SK-N-SH (cell line): ENCODE measurements at regions not wholly inside any gene's neighbourhood (a gene's known extent, or its start where the extent isn't known, plus 50 kb on each side); places are given as distances from the start of the nearest gene placed in this dataset.

Experiments used
- CTCF ChIA-PET: fragments of 300-600, 350-600 bp; formaldehyde crosslinking; extraction: SDS; loops from one replicate; lab custom pipeline; 2021; lab: Yijun Ruan, JAX
- POLR2A ChIA-PET: fragments of 350-600 bp; sonication (Branson Sonifier 250); formaldehyde crosslinking; extraction: SDS; loops from one replicate; lab custom pipeline; 2020; ENCODE audit warnings: antibody characterized with exemption, inconsistent platforms; lab: Yijun Ruan, JAX
- DNase-seq: peaks from one replicate; pipeline ENCODE4 v3.0.0; 2012
- H2AFZ ChIP-seq: fragments of 200-600 bp; sonication (generic); 2 replicates; pipeline ENCODE4 v1.8.1; 2016; ENCODE audit warnings: antibody characterized with exemption, mild to moderate bottlenecking, low read depth
- H3F3A ChIP-seq: fragments of 200-600 bp; sonication (generic); replicated peaks from 2 replicates; pipeline ENCODE3; 2016; ENCODE audit warnings: antibody characterized with exemption, mild to moderate bottlenecking; ENCODE audit not compliant: insufficient read depth
- H3K27ac ChIP-seq, 2 experiments: fragments of 200-500 bp in 1 of 2; fragments of 200-600 bp in 1 of 2; sonication (Bioruptor generic) in 1 of 2; sonication (generic), shearing (Covaris generic) in 1 of 2; 2 replicates each; pipeline versions ENCODE4 v1.5.1 to v1.6.1; 2014 to 2016; ENCODE audit warnings: low read depth in 2 of 2, inconsistent platforms in 1 of 2, low read length in 1 of 2, mild to moderate bottlenecking in 1 of 2, mixed read lengths in 1 of 2
- H3K27me3 ChIP-seq: fragments of 200-600 bp; sonication (generic), shearing (Covaris generic); 2 replicates; pipeline ENCODE4 v1.6.1; 2016; ENCODE audit warnings: mixed run types; ENCODE audit not compliant: insufficient read depth
- H3K36me3 ChIP-seq, 2 experiments: fragments of 200-500 bp in 1 of 2; fragments of 200-600 bp in 1 of 2; sonication (Bioruptor generic) in 1 of 2; sonication (generic) in 1 of 2; replicated peaks in 1 of 2; 2 replicates each; pipeline versions ENCODE3 to v1.5.1; 2014 to 2016; ENCODE audit warnings: low read length in 1 of 2, mild to moderate bottlenecking in 1 of 2; ENCODE audit not compliant: insufficient read depth in 2 of 2, control insufficient read depth in 1 of 2
- H3K4me1 ChIP-seq, 2 experiments: fragments of 200-500 bp in 1 of 2; fragments of 200-600 bp in 1 of 2; sonication (Bioruptor generic) in 1 of 2; sonication (generic), shearing (Covaris generic) in 1 of 2; 2 replicates each; pipeline versions ENCODE4 v1.5.1 to v1.6.1; 2014 to 2016; ENCODE audit warnings: low read depth in 1 of 2, low read length in 1 of 2, mixed run types in 1 of 2; ENCODE audit not compliant: insufficient read depth in 2 of 2, control insufficient read depth in 1 of 2
- H3K4me2 ChIP-seq: fragments of 200-600 bp; sonication (generic), shearing (Covaris generic); 2 replicates; pipeline ENCODE4 v1.6.1; 2017; ENCODE audit warnings: mixed run types
- H3K4me3 ChIP-seq, 2 experiments: fragments of 200-500 bp in 1 of 2; fragments of 200-600 bp in 1 of 2; sonication (Bioruptor generic) in 1 of 2; sonication (generic), shearing (Covaris generic) in 1 of 2; 2 replicates each; pipeline versions ENCODE4 v1.5.1 to v1.8.1; 2014 to 2016; ENCODE audit warnings: low read depth in 2 of 2, inconsistent platforms in 1 of 2, low read length in 1 of 2, mild to moderate bottlenecking in 1 of 2, mixed read lengths in 1 of 2, moderate library complexity in 1 of 2
- H3K79me2 ChIP-seq: fragments of 200-600 bp; sonication (generic); 2 replicates; pipeline ENCODE4 v1.8.1; 2017; ENCODE audit warnings: mild to moderate bottlenecking; ENCODE audit not compliant: insufficient read depth
- H3K9ac ChIP-seq: fragments of 200-600 bp; sonication (generic); 2 replicates; pipeline ENCODE4 v1.6.1; 2017; ENCODE audit warnings: mixed run types
- H3K9me2 ChIP-seq: fragments of 200-600 bp; sonication (generic); 2 replicates; pipeline ENCODE4 v1.6.1; 2017; ENCODE audit warnings: mixed run types
- H3K9me3 ChIP-seq: fragments of 200-600 bp; sonication (generic); 2 replicates; pipeline ENCODE4 v1.6.1; 2017; ENCODE audit warnings: mixed run types, mild to moderate bottlenecking, moderate library complexity
- H4K20me1 ChIP-seq: fragments of 200-600 bp; sonication (generic); 2 replicates; pipeline ENCODE4 v1.6.1; 2017; ENCODE audit warnings: mild to moderate bottlenecking, mixed run types; ENCODE audit not compliant: insufficient read depth
- ELF1 ChIP-seq: IDR thresholded peaks from 2 replicates; pipeline ENCODE4 v1.4.0; 2012
- EZH2phosphoT487 ChIP-seq: fragments of 200-600 bp; sonication (generic); IDR thresholded peaks from 2 replicates; pipeline ENCODE4 v1.6.1; 2017; ENCODE audit warnings: low read depth, mixed run types, mild to moderate bottlenecking, antibody characterized with exemption, moderate library complexity, borderline replicate concordance
- FOXJ3 ChIP-seq: sonication (generic); formaldehyde crosslinking; IDR thresholded peaks from 2 replicates; pipeline ENCODE4 v1.5.1; 2020; ENCODE audit warnings: mild to moderate bottlenecking, missing genetic modification reagents
- GATA2 ChIP-seq: sonication (generic); formaldehyde crosslinking; IDR thresholded peaks from 2 replicates; pipeline ENCODE4 v1.5.0; 2020; ENCODE audit warnings: mild to moderate bottlenecking, missing genetic modification reagents
- MXI1 ChIP-seq: IDR thresholded peaks from 2 replicates; pipeline ENCODE4 v1.6.1; 2012; ENCODE audit warnings: mild to moderate bottlenecking, low read depth, low read length, improper control_type of control experiment
- NFIC ChIP-seq: IDR thresholded peaks from 2 replicates; pipeline ENCODE4 v1.4.0; 2012; ENCODE audit warnings: borderline replicate concordance
- RAD21 ChIP-seq: IDR thresholded peaks from 2 replicates; pipeline ENCODE4 v1.6.1; 2012; ENCODE audit warnings: mild to moderate bottlenecking, low read length
- RFX5 ChIP-seq: IDR thresholded peaks from 2 replicates; pipeline ENCODE4 v1.6.1; 2012; ENCODE audit warnings: mild to moderate bottlenecking, improper control_type of control experiment, low read length
- RXRA ChIP-seq: IDR thresholded peaks from 2 replicates; pipeline ENCODE4 v1.4.0; 2012; ENCODE audit warnings: low read depth, mild to moderate bottlenecking, borderline replicate concordance
- SIN3A ChIP-seq: IDR thresholded peaks from 2 replicates; pipeline ENCODE4 v1.6.1; 2012; ENCODE audit warnings: low read depth, mild to moderate bottlenecking, low read length, moderate library complexity, borderline replicate concordance
- TCF12 ChIP-seq: IDR thresholded peaks from 2 replicates; pipeline ENCODE4 v1.4.0; 2012
- YY1 ChIP-seq: IDR thresholded peaks from 2 replicates; pipeline ENCODE4 v1.4.0; 2012; ENCODE audit warnings: low read depth, mild to moderate bottlenecking
- WGBS: methylation state at CpG from one replicate; pipeline ENCODE4 v1.1.6; 2017; ENCODE audit warnings: low lambda C conversion rate; 5-methylcytosine and 5-hydroxymethylcytosine counted together
- TF ChIP-seq, protein P1 (sequence below): fragments of 150-350 bp; IDR thresholded peaks from 2 replicates; pipeline ENCODE4 v1.6.1; 2016; ENCODE audit warnings: mild to moderate bottlenecking, low read depth, low read length
- TF ChIP-seq, protein P2 (sequence below): fragments of 200-600 bp; sonication (generic); IDR thresholded peaks from 2 replicates; pipeline ENCODE4 v1.6.1; 2017; ENCODE audit warnings: antibody characterized with exemption, mild to moderate bottlenecking, moderate library complexity
- TF ChIP-seq, protein P3 (sequence below): IDR thresholded peaks from 2 replicates; pipeline ENCODE4 v1.6.1; 2012; ENCODE audit warnings: mild to moderate bottlenecking, low read depth, low read length, moderate library complexity

DNA sequence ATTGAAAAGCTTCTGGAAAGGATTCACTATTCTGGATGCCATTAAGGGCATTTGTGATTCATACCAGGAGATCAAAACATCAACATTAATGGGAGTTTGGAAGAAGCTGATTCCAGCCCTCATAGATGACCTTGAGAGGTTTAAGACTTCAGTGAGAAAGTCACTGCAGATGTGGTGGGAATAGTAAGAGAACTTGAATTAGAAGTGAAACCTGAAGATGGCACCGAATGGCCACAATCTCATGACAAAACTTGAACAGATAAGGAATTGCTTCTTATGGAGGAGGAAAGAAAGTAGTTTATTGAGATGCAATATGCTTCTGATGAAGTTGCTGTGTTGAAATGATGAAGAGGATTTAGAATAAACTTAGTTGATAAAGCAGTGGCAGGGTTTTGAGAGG lies 254.6 kb upstream of the SLC24A2 start:
- Histone ChIP-seq H2AFZ (no peak overlapping the region; the same call in 1 of the 2 replicates), H3K4me3 (no peak overlapping the region), H3K27me3 (no peaks in the 10 kb centered on the region), H3K9me3 (no peaks in the 10 kb centered on the region), H4K20me1 (no peaks in the 10 kb centered on the region), H3K4me1 (peaks cover 0 to 12% of the 10 kb centered on the region in 2 experiments; a peak in 1 of 4 replicates), H3K9me2 (no peaks in the 10 kb centered on the region), H3K27ac (no peak overlapping the region), H3K4me2 (no peak overlapping the region), H3K79me2 (no peaks in the 10 kb centered on the region), H3K36me3 (no peaks in the 10 kb centered on the region)
- ChIA-PET CTCF (no interaction called here), POLR2A (no interaction called here)
- no peak for DNase-seq
- WGBS = 69% methylated on average over 1 of the region's 1 CpG
- TF ChIP-seq RAD21 (no peak), NFIC (no peak), RFX5 (no peak), FOXJ3 (CRISPR knock-in tag) (no peak), YY1 (no peak), EZH2phosphoT487 (no peak), RXRA (no peak), ELF1 (no peak), GATA2 (CRISPR knock-in tag) (no peak), TCF12 (no peak), MXI1 (no peak), SIN3A (no peak)
- TF ChIP-seq, protein P1, sequence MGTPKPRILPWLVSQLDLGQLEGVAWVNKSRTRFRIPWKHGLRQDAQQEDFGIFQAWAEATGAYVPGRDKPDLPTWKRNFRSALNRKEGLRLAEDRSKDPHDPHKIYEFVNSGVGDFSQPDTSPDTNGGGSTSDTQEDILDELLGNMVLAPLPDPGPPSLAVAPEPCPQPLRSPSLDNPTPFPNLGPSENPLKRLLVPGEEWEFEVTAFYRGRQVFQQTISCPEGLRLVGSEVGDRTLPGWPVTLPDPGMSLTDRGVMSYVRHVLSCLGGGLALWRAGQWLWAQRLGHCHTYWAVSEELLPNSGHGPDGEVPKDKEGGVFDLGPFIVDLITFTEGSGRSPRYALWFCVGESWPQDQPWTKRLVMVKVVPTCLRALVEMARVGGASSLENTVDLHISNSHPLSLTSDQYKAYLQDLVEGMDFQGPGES = no peak
- TF ChIP-seq, protein P2, sequence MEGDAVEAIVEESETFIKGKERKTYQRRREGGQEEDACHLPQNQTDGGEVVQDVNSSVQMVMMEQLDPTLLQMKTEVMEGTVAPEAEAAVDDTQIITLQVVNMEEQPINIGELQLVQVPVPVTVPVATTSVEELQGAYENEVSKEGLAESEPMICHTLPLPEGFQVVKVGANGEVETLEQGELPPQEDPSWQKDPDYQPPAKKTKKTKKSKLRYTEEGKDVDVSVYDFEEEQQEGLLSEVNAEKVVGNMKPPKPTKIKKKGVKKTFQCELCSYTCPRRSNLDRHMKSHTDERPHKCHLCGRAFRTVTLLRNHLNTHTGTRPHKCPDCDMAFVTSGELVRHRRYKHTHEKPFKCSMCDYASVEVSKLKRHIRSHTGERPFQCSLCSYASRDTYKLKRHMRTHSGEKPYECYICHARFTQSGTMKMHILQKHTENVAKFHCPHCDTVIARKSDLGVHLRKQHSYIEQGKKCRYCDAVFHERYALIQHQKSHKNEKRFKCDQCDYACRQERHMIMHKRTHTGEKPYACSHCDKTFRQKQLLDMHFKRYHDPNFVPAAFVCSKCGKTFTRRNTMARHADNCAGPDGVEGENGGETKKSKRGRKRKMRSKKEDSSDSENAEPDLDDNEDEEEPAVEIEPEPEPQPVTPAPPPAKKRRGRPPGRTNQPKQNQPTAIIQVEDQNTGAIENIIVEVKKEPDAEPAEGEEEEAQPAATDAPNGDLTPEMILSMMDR = no peak
- TF ChIP-seq, protein P3, sequence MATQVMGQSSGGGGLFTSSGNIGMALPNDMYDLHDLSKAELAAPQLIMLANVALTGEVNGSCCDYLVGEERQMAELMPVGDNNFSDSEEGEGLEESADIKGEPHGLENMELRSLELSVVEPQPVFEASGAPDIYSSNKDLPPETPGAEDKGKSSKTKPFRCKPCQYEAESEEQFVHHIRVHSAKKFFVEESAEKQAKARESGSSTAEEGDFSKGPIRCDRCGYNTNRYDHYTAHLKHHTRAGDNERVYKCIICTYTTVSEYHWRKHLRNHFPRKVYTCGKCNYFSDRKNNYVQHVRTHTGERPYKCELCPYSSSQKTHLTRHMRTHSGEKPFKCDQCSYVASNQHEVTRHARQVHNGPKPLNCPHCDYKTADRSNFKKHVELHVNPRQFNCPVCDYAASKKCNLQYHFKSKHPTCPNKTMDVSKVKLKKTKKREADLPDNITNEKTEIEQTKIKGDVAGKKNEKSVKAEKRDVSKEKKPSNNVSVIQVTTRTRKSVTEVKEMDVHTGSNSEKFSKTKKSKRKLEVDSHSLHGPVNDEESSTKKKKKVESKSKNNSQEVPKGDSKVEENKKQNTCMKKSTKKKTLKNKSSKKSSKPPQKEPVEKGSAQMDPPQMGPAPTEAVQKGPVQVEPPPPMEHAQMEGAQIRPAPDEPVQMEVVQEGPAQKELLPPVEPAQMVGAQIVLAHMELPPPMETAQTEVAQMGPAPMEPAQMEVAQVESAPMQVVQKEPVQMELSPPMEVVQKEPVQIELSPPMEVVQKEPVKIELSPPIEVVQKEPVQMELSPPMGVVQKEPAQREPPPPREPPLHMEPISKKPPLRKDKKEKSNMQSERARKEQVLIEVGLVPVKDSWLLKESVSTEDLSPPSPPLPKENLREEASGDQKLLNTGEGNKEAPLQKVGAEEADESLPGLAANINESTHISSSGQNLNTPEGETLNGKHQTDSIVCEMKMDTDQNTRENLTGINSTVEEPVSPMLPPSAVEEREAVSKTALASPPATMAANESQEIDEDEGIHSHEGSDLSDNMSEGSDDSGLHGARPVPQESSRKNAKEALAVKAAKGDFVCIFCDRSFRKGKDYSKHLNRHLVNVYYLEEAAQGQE = no peak
- TF ChIP-seq, all 33 proteins: peak for 0
- H3F3A ChIP-seq = no peaks in the 10 kb centered on the region
- no peak overlapping the region for H3K9ac ChIP-seq
